PFSK-1 (cell line): ENCODE measurements at regions not wholly inside any gene's neighbourhood (a gene's known extent, or its start where the extent isn't known, plus 50 kb on each side); places are given as distances from the start of the nearest gene placed in this dataset.

Experiments
- POLR2AphosphoS5 ChIP-seq: IDR thresholded peaks from 2 replicates; pipeline ENCODE4 v1.6.1; 2012; ENCODE audit warnings: low read depth, mild to moderate bottlenecking, control low read depth, low read length, moderate library complexity
- SIN3A ChIP-seq: IDR thresholded peaks from 2 replicates; pipeline ENCODE4 v1.6.1; 2012; ENCODE audit warnings: mild to moderate bottlenecking, low read length, moderate library complexity, borderline replicate concordance; ENCODE audit not compliant: insufficient read depth
- TAF1 ChIP-seq: IDR thresholded peaks from 2 replicates; pipeline ENCODE4 v1.6.1; 2012; ENCODE audit warnings: low read length, control low read depth, borderline replicate concordance; ENCODE audit not compliant: insufficient read depth

DNA sequence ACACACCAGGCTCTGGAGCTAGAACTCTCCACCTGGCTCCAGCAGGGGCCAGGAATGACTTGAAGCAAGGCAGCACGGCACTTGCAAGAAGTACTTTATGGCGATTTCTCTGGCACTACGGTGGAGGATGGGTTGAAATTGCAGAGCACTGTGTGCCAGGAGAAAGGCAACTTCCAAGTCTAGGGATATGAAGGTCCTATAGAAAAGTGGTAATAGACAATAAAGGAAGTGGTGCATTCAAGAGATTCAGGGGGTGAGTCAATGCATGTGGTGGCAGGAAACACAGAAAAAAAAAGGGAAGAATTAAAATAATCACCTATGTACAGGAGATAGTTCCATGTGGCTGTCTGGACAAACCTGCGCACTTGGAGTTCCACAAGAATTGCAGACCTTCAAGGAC, 240.3 kb upstream of the DYNLRB2 start:
- no peak for TF ChIP-seq POLR2AphosphoS5
- no peak for TF ChIP-seq SIN3A
- TF ChIP-seq TAF1: no peak
